ENCODE measurements at regions not wholly inside any gene's neighbourhood (a gene's known extent, or its start where the extent isn't known, plus 50 kb on each side); places are given as distances from the start of the nearest gene placed in this dataset.
"Not testable (repeated sequence)": the region's sequence is repeated elsewhere in the genome, so short reads cannot be mapped to it uniquely, and the experiment has no call there.

- DNase-seq (ENCODE audit: low read depth), result no peak
Observed at GRCh38 chr2:198304859-198305258, 500.5 kb downstream of the PLCL1 start.

GRCh38 chr2:198297350-198297749 is 493.0 kb downstream of the PLCL1 start:
- no peak for DNase-seq (ENCODE audit: low read depth)

GRCh38 chr2:198296665-198297308 is 492.4 kb downstream of the PLCL1 start:
- DNase-seq (ENCODE audit: low read depth), result peak; percentile 62

GRCh38 chr2:198293281-198293680 is 488.9 kb downstream of the PLCL1 start:
- no peak for DNase-seq (ENCODE audit: low read depth)

DNA sequence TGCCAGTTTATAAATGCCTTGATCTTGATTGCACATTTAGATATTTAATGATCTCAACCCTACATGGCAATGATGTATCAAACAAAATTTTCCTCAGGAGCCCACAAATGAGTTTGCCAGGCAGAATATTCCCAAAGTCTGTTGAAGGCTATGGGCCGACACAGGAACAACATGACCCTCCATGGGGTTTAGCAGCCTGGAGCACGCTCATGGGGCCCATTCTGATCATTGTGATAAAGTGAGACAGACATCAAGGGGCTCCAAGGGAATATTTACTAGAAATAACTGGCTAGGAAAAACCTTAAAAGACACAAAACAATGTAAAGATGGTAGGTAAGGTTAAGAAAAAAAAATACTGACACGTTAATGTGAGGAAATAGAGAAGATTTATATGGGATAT is 485.4 kb downstream of the PLCL1 start:
- no peak for DNase-seq (ENCODE audit: low read depth)

DNA sequence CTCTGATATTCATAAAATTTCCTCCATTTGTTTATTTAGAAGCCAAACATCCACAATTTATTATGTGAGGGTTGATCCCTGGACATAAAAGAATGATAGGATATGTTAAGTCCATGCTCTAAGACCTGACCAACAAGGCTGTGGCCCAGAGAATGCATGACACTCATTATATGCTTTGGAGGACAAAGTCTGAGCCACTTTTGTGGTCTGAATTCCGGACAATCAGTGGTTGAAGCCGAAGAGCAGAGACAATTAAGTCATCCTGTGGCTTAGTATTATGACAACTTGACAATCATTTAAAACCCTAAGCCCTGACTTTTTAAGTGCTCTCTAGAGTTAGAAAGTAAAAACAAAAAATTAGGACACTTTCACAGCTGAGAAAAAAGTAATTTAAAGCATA is 483.3 kb downstream of the PLCL1 start:
- DNase-seq (ENCODE audit: low read depth), result no peak

DNA sequence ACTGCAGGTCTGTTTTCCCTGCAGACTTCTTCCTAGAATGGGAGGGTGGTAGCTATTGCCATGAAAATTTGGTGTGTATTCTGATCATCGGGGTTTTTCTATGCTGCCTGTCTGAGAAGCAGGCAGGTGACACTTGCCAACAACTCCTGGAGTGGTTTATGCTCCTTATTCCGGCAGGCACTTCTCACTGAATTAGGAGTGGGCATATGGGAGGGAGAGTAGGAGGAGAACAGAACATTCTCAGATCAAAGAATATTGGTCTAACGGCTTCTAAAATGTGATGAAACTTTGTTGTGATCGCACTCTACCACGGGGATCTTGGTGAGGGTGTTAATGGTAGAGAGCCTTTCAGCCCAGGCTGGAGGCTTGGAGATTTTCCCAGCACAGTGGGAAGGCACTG is 480.8 kb downstream of the PLCL1 start:
- DNase-seq (ENCODE audit: low read depth), result no peak

DNA sequence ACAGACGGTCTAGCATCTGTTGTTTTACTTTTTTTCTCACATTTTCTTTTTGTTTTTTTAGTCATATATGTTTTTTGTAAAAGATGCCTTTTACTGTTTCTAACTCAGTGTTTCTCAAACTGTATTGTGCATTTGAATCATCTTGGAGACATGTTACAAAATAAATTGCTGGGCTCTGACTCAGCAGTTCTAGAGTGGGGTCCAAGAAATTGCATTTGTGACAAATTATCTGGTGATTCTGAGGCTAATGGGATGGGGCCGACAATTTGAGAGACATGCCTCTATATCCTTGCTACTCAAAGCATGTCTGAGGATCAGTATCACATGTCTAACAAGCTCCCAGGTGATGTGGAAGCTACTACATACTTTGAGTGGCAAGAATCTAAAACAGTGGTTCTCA is 478.8 kb downstream of the PLCL1 start:
- DNase-seq (ENCODE audit: low read depth), result no peak

DNA sequence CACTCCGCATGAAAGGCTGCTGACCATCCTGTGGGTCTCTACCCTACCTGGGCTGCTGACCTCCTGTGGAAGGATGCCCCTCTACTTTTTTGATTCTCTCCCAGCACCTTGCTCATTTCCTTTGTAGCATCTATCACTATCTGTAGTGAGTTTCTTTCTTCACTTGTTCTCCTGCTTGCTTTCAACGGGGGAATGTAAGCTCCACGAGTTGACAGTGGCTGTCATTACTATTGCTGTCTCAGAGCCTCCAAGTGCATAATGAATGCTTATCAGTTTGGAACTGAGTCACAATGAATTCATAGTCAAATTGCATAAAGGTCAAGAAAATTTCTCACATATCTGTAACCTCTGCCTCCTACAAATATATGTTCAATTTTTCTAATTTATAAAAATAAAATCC is 477.7 kb downstream of the PLCL1 start:
- DNase-seq (ENCODE audit: low read depth), result no peak

DNA sequence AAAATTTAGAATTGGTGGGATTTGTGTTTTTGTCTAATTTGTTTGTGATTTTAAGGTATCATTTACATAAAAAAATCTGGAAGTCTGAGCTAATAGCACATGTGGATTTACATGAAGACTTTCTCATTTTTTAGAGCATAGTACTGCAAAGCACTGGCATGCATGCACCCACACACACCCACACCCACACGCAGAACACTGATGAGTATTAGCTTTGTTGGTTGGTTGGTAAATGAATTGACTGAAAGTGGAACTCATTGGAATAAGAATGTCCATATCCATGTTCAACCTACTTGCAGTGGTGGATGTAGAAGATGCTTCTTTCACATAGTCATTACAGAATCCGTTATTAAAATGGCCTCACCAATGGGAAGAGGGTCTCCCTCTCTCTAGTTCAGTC is 475.8 kb downstream of the PLCL1 start:
- no peak for DNase-seq (ENCODE audit: low read depth)

GRCh38 chr2:198279026-198279425 is 474.6 kb downstream of the PLCL1 start:
- no peak for DNase-seq (ENCODE audit: low read depth)

DNA sequence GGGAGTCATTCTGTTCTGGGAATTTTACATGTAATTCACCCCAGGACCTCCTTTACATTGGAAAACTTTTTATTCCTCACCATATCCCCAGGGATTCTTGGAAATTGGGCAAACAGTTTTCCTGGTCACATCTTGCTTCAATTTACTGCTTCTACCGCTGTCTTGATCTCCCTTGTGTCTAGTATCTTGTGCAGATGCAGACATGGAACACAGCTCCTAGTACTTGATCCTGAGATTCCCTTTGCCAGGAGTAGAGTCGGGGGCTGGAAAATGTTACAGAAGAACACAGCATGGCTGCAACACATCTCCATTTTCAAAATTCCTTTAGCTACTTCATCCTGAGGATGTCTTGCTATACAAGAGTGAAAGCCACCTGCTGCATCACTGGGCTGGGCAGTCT is 472.8 kb downstream of the PLCL1 start:
- no peak for DNase-seq (ENCODE audit: low read depth)

DNA sequence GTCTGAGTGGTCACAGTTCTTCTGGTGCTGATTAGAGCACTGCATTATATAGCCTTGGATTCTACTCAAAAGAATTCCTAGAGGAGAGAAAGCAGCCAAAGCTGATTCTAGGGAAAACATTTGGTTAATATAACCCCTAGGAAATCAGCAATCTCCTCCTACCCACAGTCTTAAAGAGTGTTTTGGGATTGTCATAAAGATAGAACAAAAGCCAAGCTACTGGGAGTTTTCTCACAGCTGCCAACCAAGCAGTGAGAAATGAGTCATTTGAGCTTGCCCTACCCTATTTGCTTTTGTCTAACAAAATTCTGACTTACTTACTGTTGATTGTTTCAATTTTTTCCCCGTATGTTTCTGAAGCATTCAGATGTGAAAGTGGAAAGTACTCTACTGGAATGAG is 469.3 kb downstream of the PLCL1 start:
- no peak for DNase-seq (ENCODE audit: low read depth)

GRCh38 chr2:198270157-198270556 is 465.8 kb downstream of the PLCL1 start:
- DNase-seq (ENCODE audit: low read depth), result not testable (repeated sequence)

DNA sequence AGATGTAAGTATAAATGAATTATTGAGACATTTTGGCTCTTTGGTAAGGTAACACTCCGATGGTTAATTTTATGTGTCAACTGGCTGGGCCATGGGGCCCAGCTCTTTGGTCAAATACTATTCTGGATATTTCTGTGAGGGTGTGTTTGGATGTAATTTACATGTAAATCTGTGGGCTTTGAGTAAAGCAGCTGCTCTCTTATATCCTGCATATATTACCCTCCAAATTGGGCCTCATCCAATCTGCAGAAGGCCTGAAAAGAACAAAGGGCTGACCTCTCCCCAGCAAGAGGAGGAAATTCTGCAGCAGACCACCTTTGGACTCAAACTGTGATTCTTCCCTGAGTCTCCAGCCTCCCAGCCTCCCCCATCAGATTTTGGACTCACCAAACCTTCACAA is 464.1 kb downstream of the PLCL1 start:
- no peak for DNase-seq (ENCODE audit: low read depth)

GRCh38 chr2:198259496-198259895 is 455.1 kb downstream of the PLCL1 start:
- DNase-seq (ENCODE audit: low read depth), result no peak

GRCh38 chr2:198254536-198255090 is 450.2 kb downstream of the PLCL1 start:
- DNase-seq (ENCODE audit: low read depth), result no peak

- DNase-seq (ENCODE audit: low read depth), result no peak
Observed at GRCh38 chr2:198253995-198254394, 449.6 kb downstream of the PLCL1 start.

DNA sequence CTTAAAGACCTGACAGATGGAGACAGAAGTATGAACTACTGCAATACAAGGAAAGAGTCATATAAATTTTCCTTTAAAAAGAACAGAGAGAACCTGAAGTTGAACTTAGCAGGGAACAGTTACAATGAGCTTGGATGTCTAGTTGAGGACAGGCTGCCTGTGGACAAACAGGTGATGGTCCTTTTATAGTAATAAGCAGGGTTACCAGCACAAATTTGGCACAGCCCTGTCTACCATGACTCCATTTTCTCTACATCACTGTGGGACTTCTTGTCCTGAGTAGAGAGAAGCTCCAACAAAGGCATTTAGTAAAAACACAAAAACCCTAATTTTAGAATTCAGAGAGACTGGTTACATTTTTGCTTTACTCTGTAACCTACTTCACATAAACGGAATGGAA is 448.1 kb downstream of the PLCL1 start:
- no peak for DNase-seq (ENCODE audit: low read depth)

GRCh38 chr2:198242093-198242492 is 437.7 kb downstream of the PLCL1 start:
- no peak for DNase-seq (ENCODE audit: low read depth)

- DNase-seq (ENCODE audit: low read depth), result no peak
Observed at GRCh38 chr2:198238429-198238828, 434.0 kb downstream of the PLCL1 start.

GRCh38 chr2:198236338-198236737 is 431.9 kb downstream of the PLCL1 start:
- DNase-seq (ENCODE audit: low read depth), result no peak

DNA sequence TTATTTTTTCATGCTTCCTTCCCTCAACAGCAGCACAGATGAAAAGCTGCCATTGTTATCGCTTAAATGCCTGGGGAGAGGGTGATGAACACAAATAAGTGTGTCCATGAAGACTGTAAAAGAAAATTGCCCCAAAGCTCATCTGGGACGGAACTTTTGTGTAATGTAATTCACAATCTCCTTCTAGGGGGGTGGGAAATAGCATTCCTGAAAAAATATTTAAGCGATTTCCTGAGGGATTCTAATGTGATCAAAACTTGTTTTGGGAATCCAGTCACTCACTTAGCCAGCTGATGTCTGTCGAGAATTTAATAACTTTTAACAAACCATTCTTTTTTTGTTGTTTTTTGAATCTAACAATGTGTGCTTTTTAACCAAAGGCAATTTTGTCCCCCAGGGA is 427.9 kb downstream of the PLCL1 start:
- DNase-seq (ENCODE audit: low read depth), result no peak

GRCh38 chr2:198231562-198231961 is 427.2 kb downstream of the PLCL1 start:
- DNase-seq (ENCODE audit: low read depth), result no peak

Data from Daoy (cell line).